GM12878 (cell line): ENCODE measurements at regions not wholly inside any gene's neighbourhood (a gene's known extent, or its start where the extent isn't known, plus 50 kb on each side); places are given as distances from the start of the nearest gene placed in this dataset.

ENCODE experiments used
- ATAC-seq: fragments of 200-7000 bp; cut with Tn5 transposase; 3 replicates; pipeline ENCODE4 v1.9.1; 2020; ENCODE audit warnings: mild to moderate bottlenecking, moderate library complexity
- BruUV-seq: library from RNA; stranded (reverse); fragments of 400-500 nt; replicated peaks from 2 replicates; lab custom pipeline; 2021; lab: Mats Ljungman, UMichigan
- CTCF ChIA-PET: fragments of 300-600 bp; sonication (Branson Sonifier 250); formaldehyde crosslinking; extraction: SDS; loops from one replicate; lab custom pipeline; 2021; ENCODE audit warnings: inconsistent platforms; lab: Yijun Ruan, JAX
- POLR2A ChIA-PET: fragments of 350-600 bp; formaldehyde crosslinking; extraction: SDS; loops from one replicate; lab custom pipeline; 2021; ENCODE audit warnings: inconsistent platforms; lab: Charles Lee
- RAD21 ChIA-PET: fragments of 300-600 bp; sonication (Branson Sonifier 250); formaldehyde crosslinking; loops from one replicate; lab custom pipeline; 2023; ENCODE audit warnings: antibody characterized with exemption; ENCODE audit not compliant: unreplicated experiment; lab: Charles Lee
- SMC1A ChIA-PET: fragments of 300-600 bp; sonication (Branson Sonifier 250); formaldehyde crosslinking; loops from one replicate; lab custom pipeline; 2023; ENCODE audit not compliant: unreplicated experiment, uncharacterized antibody; lab: Charles Lee
- DNase-seq: peaks from one replicate; pipeline ENCODE4 v3.0.0-alpha.2; 2011; ENCODE audit warnings: low read depth, low spot score
- FAIRE-seq: peaks from 3 replicates; lab custom pipeline; 2011; peaks lifted over from hg19 to GRCh38; lab: Jason Lieb, UNC
- H2AFZ ChIP-seq: 2 replicates; pipeline ENCODE4 v1.6.0; 2011; ENCODE audit warnings: low read depth, low read length, control low read depth; ENCODE audit not compliant: control insufficient read depth
- H3K27ac ChIP-seq: 2 replicates; pipeline ENCODE4 v1.5.1; 2011; ENCODE audit warnings: control low read depth; ENCODE audit not compliant: control insufficient read depth, insufficient read depth
- H3K27me3 ChIP-seq, 2 experiments: replicated peaks in 1 of 2; 2 replicates each; pipeline versions ENCODE4 v1.6.0 to v1.6.1; 2011; ENCODE audit warnings: low read length in 1 of 2; ENCODE audit not compliant: control insufficient read depth in 2 of 2, insufficient read depth in 2 of 2
- H3K36me3 ChIP-seq, 2 experiments: 2 replicates each; pipeline ENCODE4 v1.5.1; 2011; ENCODE audit warnings: low read length in 1 of 2; ENCODE audit not compliant: control insufficient read depth in 2 of 2, insufficient read depth in 2 of 2
- H3K4me1 ChIP-seq: 2 replicates; pipeline ENCODE4 v1.6.1; 2011; ENCODE audit warnings: mild to moderate bottlenecking, low read length, moderate library complexity, mixed read lengths; ENCODE audit not compliant: control insufficient read depth, insufficient read depth
- H3K4me2 ChIP-seq: 2 replicates; pipeline ENCODE4 v1.6.0; 2011; ENCODE audit warnings: control low read depth; ENCODE audit not compliant: control insufficient read depth, insufficient read depth
- H3K4me3 ChIP-seq: fragments of 200-600 bp; sonication (generic); 2 replicates; pipeline ENCODE4 v1.5.1; 2016
- H3K79me2 ChIP-seq: 2 replicates; pipeline ENCODE4 v1.6.0; 2011; ENCODE audit warnings: low read length; ENCODE audit not compliant: control insufficient read depth, insufficient read depth
- H3K9ac ChIP-seq: 2 replicates; pipeline ENCODE4 v1.8.0; 2011; ENCODE audit warnings: low read length, control low read depth, mixed read lengths; ENCODE audit not compliant: control insufficient read depth, insufficient read depth
- H3K9me3 ChIP-seq: replicated peaks from 3 replicates; pipeline ENCODE4 v1.5.1; 2011; ENCODE audit warnings: mild to moderate bottlenecking, low read length; ENCODE audit not compliant: control insufficient read depth, insufficient read depth
- H4K20me1 ChIP-seq: 2 replicates; pipeline ENCODE4 v1.6.0; 2011; ENCODE audit not compliant: control insufficient read depth, insufficient read depth
- JUND ChIP-seq: IDR thresholded peaks from 2 replicates; pipeline ENCODE4 v1.6.1; 2012; ENCODE audit warnings: low read depth, mild to moderate bottlenecking, low read length, improper control_type of control experiment, moderate library complexity
- KAT2A ChIP-seq: conservative IDR thresholded peaks from 2 replicates; pipeline ENCODE4 v1.6.1; 2011; ENCODE audit warnings: low read depth, low read length; ENCODE audit not compliant: control insufficient read depth
- MTA3 ChIP-seq: IDR thresholded peaks from 2 replicates; pipeline ENCODE4 v1.6.1; 2012; ENCODE audit warnings: low read length, inconsistent platforms, borderline replicate concordance
- RAD21 ChIP-seq: IDR thresholded peaks from 2 replicates; pipeline ENCODE4 v1.6.1; 2011; ENCODE audit warnings: mild to moderate bottlenecking, low read depth, low read length, moderate library complexity; ENCODE audit not compliant: insufficient read depth
- WGBS: methylation state at CpG from one replicate; pipeline ENCODE4 v1.1.6; 2016; ENCODE audit warnings: low lambda C conversion rate; ENCODE audit not compliant: insufficient replicate concordance, insufficient coverage; ENCODE audit errors: missing lambda C conversion rate; 5-methylcytosine and 5-hydroxymethylcytosine counted together
- in situ Hi-C: fragments of 300-500 bp; cut with MboI; formaldehyde crosslinking; loops from 9 replicates; pipeline ENCODE4 v1.14.3; 2018; ENCODE audit warnings: mixed read lengths
- intact Hi-C: fragments of 100-400 bp; cut with micrococcal nuclease; formaldehyde crosslinking; loops from one replicate; pipeline ENCODE4 v1.14.2; 2022; ENCODE audit not compliant: unreplicated experiment
- TF ChIP-seq, protein P1 (sequence below): fragments of 450-650 bp; IDR thresholded peaks from 2 replicates; pipeline ENCODE4 v1.6.1; 2017; ENCODE audit warnings: mild to moderate bottlenecking, moderate library complexity

DNA sequence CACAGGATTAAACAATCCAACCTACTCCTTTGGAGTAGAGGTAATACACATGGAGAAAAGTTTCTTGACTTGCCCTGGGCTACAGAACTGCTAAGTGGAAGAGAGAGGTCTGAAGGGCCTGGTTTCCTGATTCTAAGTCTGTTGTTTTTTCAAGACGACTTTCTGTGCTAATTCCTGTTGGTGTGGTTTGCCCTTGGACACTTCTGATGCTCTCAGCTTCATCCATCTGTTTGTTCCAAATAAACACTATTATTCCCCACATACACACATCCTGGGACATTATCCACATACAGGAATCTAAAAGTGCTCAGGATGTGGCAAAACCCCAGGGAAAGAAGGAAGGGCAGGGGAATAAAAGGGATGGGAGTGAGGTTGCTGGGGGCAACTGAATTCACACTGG lies 393.5 kb upstream of the TBL1XR1 start:
- Histone ChIP-seq H3K4me2 (no peak overlapping the region), H3K4me3 (no peak overlapping the region), H3K27me3 (no peaks in the 10 kb centered on the region), H3K36me3 (no peaks in the 10 kb centered on the region), H3K9me3 (peaks cover 2% of the 10 kb centered on the region; the same call in 1 of the 3 replicates), H4K20me1 (no peaks in the 10 kb centered on the region), H2AFZ (no peak overlapping the region), H3K79me2 (no peaks in the 10 kb centered on the region), H3K27ac (no peak overlapping the region), H3K4me1 (peaks cover 19% of the 10 kb centered on the region; the same call in 1 of the 2 replicates), H3K9ac (no peak overlapping the region)
- ChIA-PET CTCF (no interaction called here), SMC1A (no interaction called here), RAD21 (no interaction called here), POLR2A (no interaction called here)
- BruUV-seq: no TSS peak
- no peak; the same call in 2 of the 3 replicates for ATAC-seq
- peak; percentile 27 for FAIRE-seq
- in situ Hi-C loops (no loop called here), intact Hi-C loops (loop anchor here (5.0 kb wide), 1 partner anchor 144 kb away; no protein-coding TSS in a partner anchor)
- DNase-seq: no peak
- TF ChIP-seq, protein P1, sequence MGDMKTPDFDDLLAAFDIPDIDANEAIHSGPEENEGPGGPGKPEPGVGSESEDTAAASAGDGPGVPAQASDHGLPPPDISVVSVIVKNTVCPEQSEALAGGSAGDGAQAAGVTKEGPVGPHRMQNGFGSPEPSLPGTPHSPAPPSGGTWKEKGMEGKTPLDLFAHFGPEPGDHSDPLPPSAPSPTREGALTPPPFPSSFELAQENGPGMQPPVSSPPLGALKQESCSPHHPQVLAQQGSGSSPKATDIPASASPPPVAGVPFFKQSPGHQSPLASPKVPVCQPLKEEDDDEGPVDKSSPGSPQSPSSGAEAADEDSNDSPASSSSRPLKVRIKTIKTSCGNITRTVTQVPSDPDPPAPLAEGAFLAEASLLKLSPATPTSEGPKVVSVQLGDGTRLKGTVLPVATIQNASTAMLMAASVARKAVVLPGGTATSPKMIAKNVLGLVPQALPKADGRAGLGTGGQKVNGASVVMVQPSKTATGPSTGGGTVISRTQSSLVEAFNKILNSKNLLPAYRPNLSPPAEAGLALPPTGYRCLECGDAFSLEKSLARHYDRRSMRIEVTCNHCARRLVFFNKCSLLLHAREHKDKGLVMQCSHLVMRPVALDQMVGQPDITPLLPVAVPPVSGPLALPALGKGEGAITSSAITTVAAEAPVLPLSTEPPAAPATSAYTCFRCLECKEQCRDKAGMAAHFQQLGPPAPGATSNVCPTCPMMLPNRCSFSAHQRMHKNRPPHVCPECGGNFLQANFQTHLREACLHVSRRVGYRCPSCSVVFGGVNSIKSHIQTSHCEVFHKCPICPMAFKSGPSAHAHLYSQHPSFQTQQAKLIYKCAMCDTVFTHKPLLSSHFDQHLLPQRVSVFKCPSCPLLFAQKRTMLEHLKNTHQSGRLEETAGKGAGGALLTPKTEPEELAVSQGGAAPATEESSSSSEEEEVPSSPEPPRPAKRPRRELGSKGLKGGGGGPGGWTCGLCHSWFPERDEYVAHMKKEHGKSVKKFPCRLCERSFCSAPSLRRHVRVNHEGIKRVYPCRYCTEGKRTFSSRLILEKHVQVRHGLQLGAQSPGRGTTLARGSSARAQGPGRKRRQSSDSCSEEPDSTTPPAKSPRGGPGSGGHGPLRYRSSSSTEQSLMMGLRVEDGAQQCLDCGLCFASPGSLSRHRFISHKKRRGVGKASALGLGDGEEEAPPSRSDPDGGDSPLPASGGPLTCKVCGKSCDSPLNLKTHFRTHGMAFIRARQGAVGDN: no peak
- TF ChIP-seq MTA3 (no peak), RAD21 (no peak), KAT2A (no peak), JUND (no peak)
- TF ChIP-seq, all 136 proteins: peak for 0
- WGBS: 52% methylated on average over 1 of the region's 1 CpG
